ENCODE measurements at regions not wholly inside any gene's neighbourhood (a gene's known extent, or its start where the extent isn't known, plus 50 kb on each side); places are given as distances from the start of the nearest gene placed in this dataset.

- H3K4me1 ChIP-seq = peaks cover 0 to 19% (median 0%) of the 10 kb centered on the region in 6 donors
- no peak for TF ChIP-seq POLR2AphosphoS5 (IDR thresholded peaks at IDR 0.05)
- no peak for TF ChIP-seq POLR2A (IDR thresholded peaks at IDR 0.05)
- no peak for TF ChIP-seq CTCF (IDR thresholded peaks at IDR 0.05 in 8 of 11, conservative IDR thresholded peaks at IDR 0.05 in 3 of 11)
- no peak overlapping the region for H3K27ac ChIP-seq
- no peak overlapping the region for H3K4me3 ChIP-seq
- no peak for DNase-seq
- no peaks in the 10 kb centered on the region for H3K9me3 ChIP-seq
- peaks cover 0 to 87% (median 8%) of the 10 kb centered on the region in 7 donors for H3K27me3 ChIP-seq (replicated peaks in 1 of 7)
- H3K36me3 ChIP-seq = no peaks in the 10 kb centered on the region
- intact Hi-C loops (cut with DNase I; ENCODE audit: low total_unique reads) = no loop called here
- 89 to 92% (median 90%) methylated on average over 11 to 22 of the region's 22 CpGs for WGBS, 5 donors
Observed at GRCh38 chr10:133026726-133027395, 60.9 kb upstream of the ADGRA1 start.

GRCh38 chr10:133026171-133026570 is 61.6 kb upstream of the ADGRA1 start:
- DNase-seq = no peak
- Histone ChIP-seq H3K36me3 (no peaks in the 10 kb centered on the region), H3K9me3 (no peaks in the 10 kb centered on the region), H3K27me3 (replicated peaks in 1 of 7) (peaks cover 0 to 86% (median 8%) of the 10 kb centered on the region in 7 donors), H3K4me3 (no peak overlapping the region), H3K27ac (no peak overlapping the region), H3K4me1 (peaks cover 0 to 19% (median 0%) of the 10 kb centered on the region in 6 donors)
- TF ChIP-seq POLR2A (IDR thresholded peaks at IDR 0.05) = no peak
- TF ChIP-seq POLR2AphosphoS5 (IDR thresholded peaks at IDR 0.05) = no peak
- TF ChIP-seq CTCF (IDR thresholded peaks at IDR 0.05 in 8 of 11, conservative IDR thresholded peaks at IDR 0.05 in 3 of 11) = no peak
- WGBS, 5 donors = 79 to 90% (median 82%) methylated on average over 7 to 10 of the region's 10 CpGs
- intact Hi-C loops (cut with DNase I; ENCODE audit: low total_unique reads) = no loop called here

- Histone ChIP-seq H3K4me3 (no peak overlapping the region), H3K27ac (no peak overlapping the region), H3K27me3 (replicated peaks in 1 of 7) (peaks cover 0 to 86% (median 8%) of the 10 kb centered on the region in 7 donors), H3K36me3 (no peaks in the 10 kb centered on the region), H3K4me1 (peaks cover 0 to 19% (median 0%) of the 10 kb centered on the region in 6 donors), H3K9me3 (no peaks in the 10 kb centered on the region)
- intact Hi-C loops (cut with DNase I; ENCODE audit: low total_unique reads) = no loop called here
- no peak for DNase-seq
- no peak for TF ChIP-seq CTCF (IDR thresholded peaks at IDR 0.05 in 8 of 11, conservative IDR thresholded peaks at IDR 0.05 in 3 of 11)
- no peak for TF ChIP-seq POLR2A (IDR thresholded peaks at IDR 0.05)
- TF ChIP-seq POLR2AphosphoS5 (IDR thresholded peaks at IDR 0.05) = no peak
- WGBS, 5 donors = 79 to 84% (median 81%) methylated on average over 12 to 13 of the region's 13 CpGs
Observed at GRCh38 chr10:133025558-133026090, 62.1 kb upstream of the ADGRA1 start.

- Histone ChIP-seq H3K9me3 (no peaks in the 10 kb centered on the region), H3K36me3 (no peaks in the 10 kb centered on the region), H3K4me1 (peaks cover 0 to 19% (median 0%) of the 10 kb centered on the region in 6 donors), H3K4me3 (no peak overlapping the region), H3K27ac (no peak overlapping the region), H3K27me3 (replicated peaks in 1 of 7) (peaks cover 0 to 85% (median 8%) of the 10 kb centered on the region in 7 donors)
- no peak for TF ChIP-seq POLR2A (IDR thresholded peaks at IDR 0.05)
- TF ChIP-seq CTCF (IDR thresholded peaks at IDR 0.05 in 8 of 11, conservative IDR thresholded peaks at IDR 0.05 in 3 of 11) = no peak
- no peak for TF ChIP-seq POLR2AphosphoS5 (IDR thresholded peaks at IDR 0.05)
- 77 to 87% (median 79%) methylated on average over 28 to 34 of the region's 34 CpGs for WGBS, 5 donors
- intact Hi-C loops (cut with DNase I; ENCODE audit: low total_unique reads) = no loop called here
- DNase-seq = no peak
Observed at GRCh38 chr10:133024704-133025557, 62.8 kb upstream of the ADGRA1 start.

All from spleen (tissue), 11 donors.